ENCODE measurements at regions not wholly inside any gene's neighbourhood (a gene's known extent, or its start where the extent isn't known, plus 50 kb on each side); places are given as distances from the start of the nearest gene placed in this dataset.
A peak's percentile ranks its signal among the peaks of the same experiment; 100 is the strongest.

GRCh38 chr10:83252596-83252995, 886.7 kb upstream of the GHITM start:
- FAIRE-seq: no peak

- no peak for FAIRE-seq
Measured at GRCh38 chr10:83253011-83253671, 886.2 kb upstream of the GHITM start.

DNA sequence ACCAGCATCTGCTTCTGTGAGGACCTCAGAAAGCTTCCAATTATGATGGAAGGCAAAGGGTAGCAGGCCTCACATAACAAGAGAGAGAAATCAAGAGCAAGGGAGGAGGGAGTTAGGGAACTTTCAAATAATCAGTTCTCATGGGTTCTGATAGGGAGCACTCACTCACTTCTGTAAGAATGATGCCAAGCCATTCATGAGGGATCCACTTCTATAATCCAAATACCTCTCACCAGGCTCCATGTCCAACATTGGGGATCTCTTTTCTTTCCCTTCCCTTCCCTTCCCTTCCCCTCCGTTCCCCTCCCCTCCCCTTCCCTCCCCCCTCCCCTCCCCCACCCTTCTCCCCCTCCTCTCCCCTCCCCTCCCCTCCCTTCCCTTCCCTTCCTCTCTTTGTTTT, 884.6 kb upstream of the GHITM start:
- no peak for FAIRE-seq

GRCh38 chr10:83262434-83262833, 876.9 kb upstream of the GHITM start:
- no peak for FAIRE-seq

DNA sequence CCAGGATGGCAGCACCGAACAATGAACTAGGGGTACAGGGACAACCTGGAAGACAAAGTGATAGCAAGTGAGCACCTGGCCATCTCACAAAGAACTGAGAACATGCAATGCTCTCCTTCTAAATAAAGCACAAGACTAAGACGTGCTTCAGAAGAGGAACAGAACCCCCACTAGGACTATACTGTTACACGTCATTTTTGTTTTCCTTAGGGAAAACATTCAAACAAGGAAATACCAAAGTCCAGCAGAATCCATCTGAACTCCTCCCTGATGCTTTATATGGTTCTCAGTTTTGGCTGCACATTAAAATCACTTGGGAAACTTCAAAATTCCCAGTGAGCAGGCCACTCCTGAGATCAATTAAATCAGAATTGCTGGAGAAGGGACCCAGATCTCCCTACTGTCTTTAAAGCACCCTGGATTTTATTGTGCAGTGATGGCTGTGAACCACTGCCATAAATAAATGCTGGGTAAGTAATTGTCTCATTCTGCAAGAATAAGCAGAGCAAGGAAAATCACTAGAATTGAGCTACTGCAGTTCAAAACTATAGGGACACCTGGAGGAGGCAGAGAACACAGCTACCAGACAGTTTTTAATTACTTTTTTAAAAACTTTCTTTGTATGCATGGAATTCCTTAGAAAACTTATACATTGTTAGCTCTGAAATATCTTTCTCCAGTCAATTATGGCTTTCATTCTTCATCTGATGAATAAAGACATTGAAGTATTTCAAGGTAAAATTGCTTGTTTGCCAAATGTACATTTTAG, 866.5 kb upstream of the GHITM start:
- no peak for FAIRE-seq

GRCh38 chr10:83274088-83274487, 865.2 kb upstream of the GHITM start:
- no peak for FAIRE-seq

GRCh38 chr10:83276971-83277370, 862.3 kb upstream of the GHITM start:
- no peak for FAIRE-seq

GRCh38 chr10:83283151-83283550, 856.2 kb upstream of the GHITM start:
- no peak for FAIRE-seq

DNA sequence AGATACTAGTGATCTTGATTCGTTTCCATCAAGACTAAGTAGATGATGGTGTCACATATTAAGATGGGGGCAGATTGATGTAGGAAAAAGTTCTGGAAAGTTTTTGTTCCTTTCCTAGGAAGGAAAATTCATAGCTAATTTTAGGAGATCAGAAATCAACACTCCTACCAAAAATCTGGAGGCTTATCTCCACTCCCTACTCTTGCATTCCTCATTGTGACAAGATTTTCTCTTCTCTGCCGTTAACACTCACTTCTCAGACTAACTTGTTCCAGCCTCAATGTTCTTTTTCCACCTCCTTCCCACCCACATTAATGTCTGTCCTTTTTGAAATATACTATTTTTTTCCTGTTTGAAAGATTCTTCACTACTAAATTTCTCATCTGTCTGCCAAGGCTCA, 851.9 kb upstream of the GHITM start:
- no peak for FAIRE-seq

DNA sequence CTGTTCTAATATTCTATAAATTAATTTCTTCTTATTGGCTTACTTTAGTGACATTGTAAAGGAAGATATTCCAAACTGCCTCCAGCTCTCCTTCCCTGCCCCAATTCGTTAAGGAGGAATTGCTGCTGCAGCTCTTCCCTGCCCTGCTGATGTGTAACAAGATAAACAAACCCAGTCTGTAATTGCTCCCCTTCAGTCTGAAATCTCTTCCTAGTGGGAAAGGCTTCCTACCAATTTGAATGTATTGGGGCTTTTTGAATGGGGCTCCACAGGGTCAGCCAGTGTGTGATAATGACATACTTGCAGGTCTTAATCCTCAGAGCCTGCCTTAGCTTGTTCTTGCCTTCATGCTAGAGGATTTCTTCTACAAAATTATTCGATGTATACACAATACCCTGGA, 849.9 kb upstream of the GHITM start:
- FAIRE-seq: no peak

GRCh38 chr10:83289948-83290347, 849.4 kb upstream of the GHITM start:
- no peak for FAIRE-seq

GRCh38 chr10:83301732-83302131, 837.6 kb upstream of the GHITM start:
- FAIRE-seq: no peak

DNA sequence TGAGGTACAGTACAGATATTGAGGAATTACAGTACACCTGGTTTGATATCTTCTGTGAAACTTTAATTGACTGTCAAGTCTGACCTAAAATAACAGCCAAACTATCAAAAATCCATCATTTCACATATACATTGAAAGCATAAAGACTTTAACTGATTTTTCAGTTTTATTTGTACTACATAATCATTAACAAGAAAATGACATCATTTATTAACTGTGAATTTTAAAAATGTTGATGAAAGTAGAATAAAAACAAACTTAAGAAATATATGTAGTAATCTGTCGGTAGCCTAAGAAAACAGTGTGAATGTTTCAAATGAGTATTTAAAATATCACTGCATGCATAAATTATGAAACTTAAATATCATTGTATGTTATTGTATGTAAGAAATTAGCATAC, 836.7 kb upstream of the GHITM start:
- FAIRE-seq: no peak

- FAIRE-seq: no peak
Measured at GRCh38 chr10:83310688-83311087, 828.6 kb upstream of the GHITM start.

GRCh38 chr10:83312570-83312969, 826.7 kb upstream of the GHITM start:
- FAIRE-seq: no peak

GRCh38 chr10:83332690-83333089, 806.6 kb upstream of the GHITM start:
- no peak for FAIRE-seq

DNA sequence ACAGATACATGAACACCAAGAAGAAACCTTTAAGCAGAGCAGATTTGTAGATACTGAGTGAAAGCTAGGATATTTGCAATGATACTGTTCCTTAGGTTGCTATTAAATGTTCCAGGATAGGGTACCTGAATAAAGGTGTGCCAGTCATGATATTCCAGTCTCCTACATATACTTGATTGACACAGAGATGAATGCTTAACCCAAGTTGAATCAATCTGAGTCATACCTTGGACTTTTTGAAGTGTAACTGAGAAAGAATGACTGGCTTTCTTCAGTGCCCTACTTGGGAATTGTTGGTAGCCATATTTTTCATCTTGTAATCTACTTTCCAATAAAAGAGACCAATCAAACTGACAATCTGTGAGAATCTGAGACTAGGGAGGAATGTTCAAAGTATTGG, 805.7 kb upstream of the GHITM start:
- FAIRE-seq: no peak

DNA sequence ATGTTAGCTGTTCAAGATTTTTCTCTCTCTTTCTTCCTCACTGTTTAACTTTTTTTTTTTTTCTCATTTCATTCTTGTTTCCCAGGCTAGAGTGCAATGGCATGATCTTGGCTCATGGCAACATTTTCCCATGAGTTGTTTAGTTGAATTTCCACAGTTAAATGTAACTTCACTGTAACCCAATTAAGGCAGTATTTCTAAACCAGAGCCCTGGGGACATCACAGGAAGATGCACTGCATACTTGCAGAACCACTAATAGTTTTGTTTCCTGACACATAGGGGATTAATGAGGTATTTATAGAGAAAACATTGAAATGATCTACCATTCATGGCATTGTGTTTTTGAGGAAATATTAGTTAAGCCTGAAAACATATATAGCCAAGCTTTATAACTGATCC, 795.6 kb upstream of the GHITM start:
- no peak for FAIRE-seq

DNA sequence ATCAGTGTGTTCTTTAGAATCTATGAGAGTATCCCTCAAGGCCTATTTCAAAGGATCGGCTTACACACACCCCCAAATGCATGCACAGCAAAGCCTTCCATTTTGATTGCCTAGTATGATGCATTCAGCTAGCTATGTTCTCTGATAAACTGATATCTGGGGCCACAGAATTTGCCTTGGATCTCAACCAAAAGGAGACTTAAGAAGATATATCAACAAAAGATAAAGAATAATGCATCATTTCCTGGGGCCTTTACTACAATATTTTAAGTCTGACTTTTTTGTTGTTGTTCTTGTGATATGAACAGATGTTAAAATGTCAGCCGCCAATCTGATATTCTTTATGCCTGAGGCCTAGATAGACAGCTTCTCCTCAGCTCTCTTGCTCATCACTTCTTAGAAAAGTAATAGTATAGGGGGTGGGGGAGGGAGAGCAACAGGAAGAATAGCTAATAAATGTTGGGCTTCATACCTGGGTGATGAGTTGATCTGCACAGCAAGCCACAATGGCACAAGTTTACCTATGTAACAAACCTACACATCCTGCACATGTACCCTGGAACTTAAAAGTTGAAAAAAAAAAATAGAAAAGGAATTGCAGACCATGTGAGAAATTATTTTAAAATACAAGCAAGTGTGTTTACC, 792.9 kb upstream of the GHITM start:
- no peak for FAIRE-seq

- peak; percentile 84 for FAIRE-seq
Measured at GRCh38 chr10:83352588-83352987, 786.7 kb upstream of the GHITM start.

DNA sequence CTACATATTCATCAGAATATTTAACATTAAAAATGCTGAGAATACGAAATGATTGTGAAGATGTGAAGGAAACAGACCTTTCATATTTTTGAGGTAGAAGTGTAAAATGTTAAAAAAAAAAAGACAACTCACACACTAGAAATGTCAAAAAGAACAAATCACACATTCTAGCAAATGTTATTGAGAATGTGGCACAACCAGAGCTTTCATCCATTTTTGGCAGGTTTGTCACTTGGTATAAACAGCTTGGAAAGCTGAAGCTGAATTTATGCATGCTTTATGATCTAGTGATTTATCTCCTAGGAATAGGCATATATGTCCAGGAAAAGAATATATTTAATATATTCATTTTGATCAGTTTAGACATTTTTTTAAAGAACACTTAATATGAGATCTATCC, 784.9 kb upstream of the GHITM start:
- FAIRE-seq: no peak

- no peak for FAIRE-seq
Measured at GRCh38 chr10:83357004-83357403, 782.3 kb upstream of the GHITM start.

- FAIRE-seq: no peak
Measured at GRCh38 chr10:83357627-83358026, 781.7 kb upstream of the GHITM start.

- FAIRE-seq: no peak
Measured at GRCh38 chr10:83367036-83367435, 772.3 kb upstream of the GHITM start.

Measured in colon (tissue), 2 donors.